IPS DF 19.7 (cell line): ENCODE measurements at regions not wholly inside any gene's neighbourhood (a gene's known extent, or its start where the extent isn't known, plus 50 kb on each side); places are given as distances from the start of the nearest gene placed in this dataset.
"Not testable (repeated sequence)": the region's sequence is repeated elsewhere in the genome, so short reads cannot be mapped to it uniquely, and the experiment has no call there.

Source experiments
- DNase-seq: peaks from one replicate; pipeline ENCODE4 v3.0.0-alpha.2; 2013; ENCODE audit warnings: low read depth, low spot score

GRCh38 chr6:151154418-151154817 lies 85.3 kb upstream of the AKAP12 start:
- no peak for DNase-seq

DNA sequence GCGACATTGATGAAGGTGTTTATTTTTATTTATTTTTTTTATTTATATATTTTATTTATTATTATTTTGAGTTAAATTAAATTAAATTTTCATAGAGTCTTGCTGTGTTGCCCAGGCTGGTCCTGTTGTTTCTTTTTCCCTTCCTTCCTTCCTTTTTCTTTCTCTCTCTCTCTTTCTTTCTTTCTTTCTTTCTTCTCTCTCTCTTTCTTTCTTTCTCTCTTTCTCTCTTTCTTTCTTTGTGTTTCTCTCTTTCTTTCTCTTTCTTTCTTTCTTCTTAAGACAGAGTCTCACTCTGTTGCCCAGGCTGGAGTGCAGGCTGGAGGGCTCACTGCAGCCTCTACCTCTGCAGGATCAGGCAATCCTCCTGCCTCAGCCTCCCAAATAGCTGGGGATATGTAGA lies 84.7 kb upstream of the AKAP12 start:
- no peak for DNase-seq

DNA sequence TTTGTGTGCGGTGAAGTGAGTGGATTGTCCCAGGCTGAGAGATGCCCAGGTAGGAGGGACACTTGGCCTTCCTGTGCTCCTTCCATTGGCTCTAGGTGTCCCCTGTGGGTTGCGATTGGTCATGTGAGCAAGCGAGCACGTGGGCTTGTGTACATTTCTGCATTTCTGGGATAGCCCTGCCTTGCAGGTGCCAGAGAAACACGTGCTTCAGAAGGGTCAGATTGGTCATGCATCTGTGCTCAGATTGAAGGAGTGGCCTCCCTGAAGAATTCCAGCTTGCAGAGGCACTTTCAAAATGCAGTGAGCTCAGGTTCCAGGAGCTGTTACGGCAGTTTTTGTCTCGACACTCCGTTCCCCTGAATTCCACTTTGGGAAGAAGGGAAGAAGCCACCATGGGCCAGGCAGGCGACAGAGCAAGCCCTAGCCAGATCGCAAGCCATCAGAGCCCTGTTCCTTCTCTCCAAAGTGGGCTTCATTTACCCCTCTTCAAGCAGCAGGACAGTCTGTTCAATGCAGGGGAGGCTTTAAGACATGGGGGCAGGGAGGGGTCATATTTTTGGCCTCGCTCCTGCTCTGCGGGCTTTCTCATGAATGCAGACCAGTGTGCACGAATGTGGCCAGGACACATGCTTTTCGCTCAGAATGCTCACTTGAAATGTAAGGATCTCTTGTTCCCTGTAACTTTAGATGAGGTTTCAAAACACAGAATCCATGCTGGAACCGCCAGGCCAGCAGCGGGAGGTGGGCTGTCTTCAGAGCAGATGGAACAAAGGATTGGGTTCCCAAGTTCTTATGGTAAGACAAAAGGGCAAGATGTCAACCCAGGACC lies 78.6 kb upstream of the AKAP12 start:
- DNase-seq = no peak

GRCh38 chr6:151164383-151164782 lies 75.4 kb upstream of the AKAP12 start:
- DNase-seq = no peak

DNA sequence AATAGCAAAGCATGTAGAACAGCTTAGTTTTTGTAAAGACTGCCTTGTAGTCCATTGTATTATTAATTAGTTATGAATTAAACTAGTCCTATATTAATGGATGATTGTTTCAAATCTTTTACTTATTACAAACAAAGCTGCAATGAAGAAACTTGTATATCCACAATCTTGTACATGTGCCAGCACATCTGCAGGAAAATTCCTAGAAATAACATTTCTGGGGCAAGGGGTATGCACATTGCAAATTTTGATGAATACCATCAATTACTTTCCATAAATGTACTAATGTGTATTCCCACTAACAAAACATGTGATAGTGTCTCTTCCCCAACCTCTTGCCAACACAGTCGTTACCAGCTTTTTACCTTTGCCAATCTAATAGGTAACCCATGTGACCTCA lies 73.6 kb upstream of the AKAP12 start:
- DNase-seq = no peak

DNA sequence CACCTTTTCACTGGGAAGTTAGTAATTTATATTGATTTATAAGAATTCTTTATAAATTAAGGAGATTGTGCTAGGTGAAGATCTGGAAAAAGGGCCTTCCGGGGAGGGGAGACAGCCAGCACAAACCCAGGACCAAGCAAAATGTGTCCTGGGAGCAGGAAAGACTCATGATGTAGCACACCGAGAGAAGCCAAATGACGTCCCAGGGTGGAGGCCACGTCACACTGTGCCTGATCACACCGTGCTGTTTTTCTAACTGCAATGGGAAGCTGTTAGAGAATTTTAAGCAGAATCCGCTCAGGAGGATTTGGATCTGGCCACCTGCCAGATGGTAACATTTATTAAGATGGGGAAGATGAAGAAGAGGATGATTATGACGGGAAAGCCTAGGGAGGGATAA lies 72.7 kb upstream of the AKAP12 start:
- no peak for DNase-seq

DNA sequence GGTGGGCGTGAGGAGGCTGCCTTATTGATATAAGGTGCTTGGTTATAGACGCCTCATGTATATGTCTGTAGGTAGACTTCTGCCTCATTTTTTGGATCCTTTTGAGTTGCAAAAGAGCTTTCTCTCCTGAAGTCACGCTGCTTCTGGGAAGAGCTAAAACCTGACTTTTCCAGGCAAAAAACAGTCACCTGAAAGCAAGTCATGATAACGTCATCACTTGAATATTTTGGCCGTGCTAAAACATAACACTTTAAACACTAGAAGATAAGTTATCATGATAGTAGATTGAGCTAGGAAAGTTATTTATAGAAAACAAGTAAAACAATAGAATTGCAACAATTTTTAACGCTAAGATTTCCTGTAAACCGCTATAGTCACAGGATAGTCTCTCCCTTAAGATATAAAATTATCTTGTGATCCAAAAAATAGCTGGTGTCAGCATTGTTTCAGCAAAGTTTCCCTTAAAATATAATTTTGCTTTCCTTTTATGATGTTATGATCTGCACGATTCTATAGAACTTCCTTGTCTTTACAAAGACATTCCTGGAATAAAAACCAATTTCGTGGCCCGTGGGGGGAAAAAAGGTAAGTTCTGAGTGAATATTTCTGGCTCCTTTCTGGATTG lies 69.0 kb upstream of the AKAP12 start:
- no peak for DNase-seq

GRCh38 chr6:151172751-151173150 lies 67.0 kb upstream of the AKAP12 start:
- no peak for DNase-seq

GRCh38 chr6:151175662-151176445 lies 63.9 kb upstream of the AKAP12 start:
- DNase-seq = peak; percentile 9

DNA sequence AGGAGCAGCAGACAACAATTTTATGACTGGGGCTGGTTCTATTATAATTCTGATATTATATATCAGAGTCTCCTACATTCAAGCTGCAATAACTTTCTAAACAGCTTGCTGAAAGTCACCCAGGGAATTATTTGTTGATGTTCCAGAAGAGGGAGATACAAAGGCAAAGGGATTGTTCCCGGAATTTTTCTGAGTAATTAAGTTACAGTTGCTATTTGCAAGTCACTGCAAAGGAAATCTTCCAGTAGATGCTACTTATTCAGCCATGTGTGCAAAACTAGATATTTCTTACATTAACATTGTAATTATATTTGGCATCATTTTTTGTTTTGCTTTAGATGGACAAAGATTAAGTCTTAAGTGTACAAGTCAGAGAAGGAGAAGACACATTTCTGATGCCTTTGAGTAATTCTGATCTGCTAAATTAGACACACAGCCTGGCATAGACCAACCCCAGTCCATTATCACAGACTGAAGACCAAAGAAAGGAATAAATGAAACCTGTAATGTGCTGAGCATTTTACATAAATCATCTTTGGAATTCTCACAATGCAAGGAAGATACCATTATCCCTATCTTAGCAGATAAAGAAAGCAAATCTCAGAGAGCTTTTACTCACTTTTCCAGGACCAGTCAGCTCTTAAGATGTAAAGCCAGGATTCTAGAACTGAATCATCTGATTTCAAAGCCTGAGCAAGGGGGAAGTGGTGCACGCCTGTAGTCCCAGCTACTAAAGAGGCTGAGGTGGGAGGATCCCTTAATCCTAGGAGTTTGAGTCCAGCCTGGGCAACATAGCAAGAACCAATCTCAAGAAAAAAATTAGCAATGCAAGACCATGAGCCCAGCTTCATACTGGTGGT lies 62.6 kb upstream of the AKAP12 start:
- no peak for DNase-seq

GRCh38 chr6:151178373-151178772 lies 61.4 kb upstream of the AKAP12 start:
- no peak for DNase-seq

- no peak for DNase-seq
These were observed 60.4 kb upstream of the AKAP12 start for GRCh38 chr6:151179321-151179720.

DNA sequence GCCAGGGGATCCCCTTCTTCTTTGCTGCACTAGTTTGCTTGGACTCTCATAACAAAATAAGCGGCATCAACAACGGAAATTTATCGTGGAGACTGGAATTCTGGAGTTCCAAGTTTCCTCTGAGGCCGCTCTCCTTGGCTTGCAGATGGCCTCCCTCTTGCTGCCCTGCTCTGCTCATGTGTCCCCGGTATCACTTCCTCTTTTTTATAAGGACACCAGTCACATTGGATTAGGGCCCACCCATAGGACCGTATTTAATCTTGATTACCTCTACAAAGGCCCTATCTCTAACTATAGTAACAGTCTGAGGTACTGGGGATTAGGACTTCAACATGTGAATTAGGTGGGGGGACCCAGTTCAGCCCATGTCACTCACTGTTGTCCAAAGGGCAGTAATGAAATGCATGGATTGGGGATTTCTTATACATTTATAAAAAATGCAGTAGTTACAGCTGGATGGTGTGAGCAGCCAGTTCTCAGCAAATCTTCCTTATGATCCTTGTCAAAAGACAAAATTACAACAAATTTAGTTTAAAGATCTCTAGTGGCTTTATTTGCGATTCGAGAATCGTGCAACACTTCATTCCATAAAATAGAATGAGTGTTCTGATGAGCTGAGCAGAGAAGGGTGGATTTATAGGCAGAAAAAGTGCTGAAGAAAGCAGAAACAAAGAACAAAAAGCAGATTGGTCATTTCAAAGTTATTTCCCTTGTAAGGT lies 59.3 kb upstream of the AKAP12 start:
- DNase-seq = no peak

- no peak for DNase-seq
These were observed 57.9 kb upstream of the AKAP12 start for GRCh38 chr6:151181706-151182363.

DNA sequence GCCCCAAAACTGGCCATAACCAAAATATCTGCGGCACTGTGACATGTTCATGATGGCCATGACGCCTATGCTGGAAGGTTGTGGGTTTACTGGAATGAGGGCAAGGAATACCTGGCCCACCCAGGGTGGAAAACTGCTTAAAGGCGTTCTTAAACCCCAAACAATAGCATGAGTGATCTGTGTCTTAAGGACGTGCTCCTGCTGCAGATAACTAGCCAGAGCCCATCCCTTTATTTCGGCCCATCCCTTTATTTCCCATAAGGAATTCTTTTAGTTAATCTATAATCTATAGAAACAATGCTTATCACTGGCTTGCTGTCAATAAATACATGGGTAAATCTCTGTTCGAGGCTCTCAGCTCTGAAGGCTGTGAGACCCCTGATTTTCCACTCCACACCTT lies 56.8 kb upstream of the AKAP12 start:
- DNase-seq = not testable (repeated sequence)

- DNase-seq = no peak
These were observed 54.6 kb upstream of the AKAP12 start for GRCh38 chr6:151185148-151185547.

DNA sequence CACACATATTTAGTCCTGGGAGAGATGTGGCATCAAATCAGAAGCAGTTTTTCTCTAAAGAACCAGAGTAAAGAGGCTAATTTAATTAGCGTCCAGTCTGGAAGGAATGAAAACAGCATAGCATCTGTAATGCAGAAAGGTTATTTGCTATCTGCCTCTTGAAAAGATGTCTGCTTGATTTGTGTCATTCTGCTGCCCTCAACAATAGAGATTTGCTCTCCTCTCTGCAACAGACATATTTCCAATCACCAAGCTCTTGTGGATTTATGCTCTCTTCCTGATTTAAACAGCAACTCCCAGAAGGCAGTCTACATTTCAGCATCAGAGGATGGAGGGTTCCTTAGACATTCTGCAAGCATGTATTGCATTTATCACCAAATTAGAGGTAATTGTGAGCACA lies 53.5 kb upstream of the AKAP12 start:
- DNase-seq = no peak

GRCh38 chr6:151186804-151187330 lies 52.9 kb upstream of the AKAP12 start:
- no peak for DNase-seq
